HCT116 (cell line): ENCODE measurements at regions not wholly inside any gene's neighbourhood (a gene's known extent, or its start where the extent isn't known, plus 50 kb on each side); places are given as distances from the start of the nearest gene placed in this dataset.

Source experiments
- ATAC-seq: fragments of 200-7000 bp; cut with Tn5 transposase; 2 replicates; pipeline ENCODE4 v1.9.1; 2020; ENCODE audit warnings: mild to moderate bottlenecking, moderate library complexity
- BruUV-seq: library from RNA; stranded (reverse); fragments of 400-500 nt; replicated peaks from 2 replicates; lab custom pipeline; 2021; lab: Mats Ljungman, UMichigan
- CTCF ChIA-PET: fragments of 300-600 bp; sonication (Branson Sonifier 250); formaldehyde crosslinking; loops from one replicate; lab custom pipeline; 2021; ENCODE audit warnings: antibody characterized with exemption; lab: Charles Lee
- POLR2A ChIA-PET: fragments of 300-600, 350-600 bp; sonication (Branson Sonifier 250); formaldehyde crosslinking; loops from one replicate; lab custom pipeline; 2021; ENCODE audit warnings: antibody characterized with exemption; lab: Charles Lee
- RAD21 ChIA-PET, 2 experiments: fragments of 300-600 bp; sonication (Branson Sonifier 250); formaldehyde crosslinking; loops; one replicate each; lab custom pipeline; 2023; ENCODE audit warnings: low total read pairs in 2 of 2; ENCODE audit not compliant: uncharacterized antibody in 2 of 2, unreplicated experiment in 2 of 2, low non-redundant PET in 1 of 2; lab: Charles Lee
- DNase-seq: peaks from one replicate; pipeline ENCODE4 v3.0.0-alpha.2; 2010; ENCODE audit warnings: low read depth, low spot score
- H2AFZ ChIP-seq: fragments of 200-600 bp; shearing (Covaris generic), sonication (generic); 2 replicates; pipeline ENCODE4 v1.6.1; 2017; ENCODE audit warnings: low read depth, mixed run types, mixed read lengths, antibody characterized with exemption, low read length; ENCODE audit not compliant: poor library complexity, severe bottlenecking
- H3K27ac ChIP-seq: 2 replicates; pipeline ENCODE4 v1.5.1; 2012; ENCODE audit warnings: low read depth, low read length
- H3K27me3 ChIP-seq: fragments of 200-600 bp; sonication (generic); 2 replicates; pipeline ENCODE4 v1.6.1; 2016; ENCODE audit warnings: mixed run types, low read length, mixed read lengths; ENCODE audit not compliant: insufficient read depth
- H3K36me3 ChIP-seq, 2 experiments: fragments of 200-500 bp in 1 of 2; fragments of 200-600 bp in 1 of 2; sonication (Bioruptor generic) in 1 of 2; sonication (generic) in 1 of 2; 2 replicates each; pipeline versions ENCODE4 v1.5.1 to v1.6.1; 2014 to 2016; ENCODE audit warnings: low read length in 2 of 2, inconsistent platforms in 1 of 2, mixed read lengths in 1 of 2, mixed run types in 1 of 2; ENCODE audit not compliant: insufficient read depth in 2 of 2, control insufficient read depth in 1 of 2
- H3K4me1 ChIP-seq, 2 experiments: fragments of 200-600 bp in 1 of 2; sonication (generic) in 1 of 2; 2 replicates each; pipeline versions ENCODE4 v1.5.1 to v1.6.1; 2012 to 2017; ENCODE audit warnings: low read length in 2 of 2, inconsistent platforms in 1 of 2, mild to moderate bottlenecking in 1 of 2, mixed read lengths in 1 of 2, mixed run types in 1 of 2, moderate library complexity in 1 of 2; ENCODE audit not compliant: insufficient read depth in 2 of 2, control insufficient read depth in 1 of 2
- H3K4me2 ChIP-seq: fragments of 200-600 bp; sonication (generic); 2 replicates; pipeline ENCODE4 v1.6.1; 2017; ENCODE audit warnings: mixed run types, low read length, mixed read lengths
- H3K4me3 ChIP-seq, 2 experiments: fragments of 200-600 bp in 1 of 2; sonication (generic) in 1 of 2; replicated peaks in 1 of 2; 2 replicates each; pipeline ENCODE4 v1.5.1; 2011 to 2016; ENCODE audit warnings: low read length in 2 of 2, control low read depth in 1 of 2, low read depth in 1 of 2, mild to moderate bottlenecking in 1 of 2, mixed read lengths in 1 of 2, mixed run types in 1 of 2
- H3K79me2 ChIP-seq: fragments of 200-600 bp; sonication (generic); 2 replicates; pipeline ENCODE4 v1.6.1; 2017; ENCODE audit warnings: mild to moderate bottlenecking, mixed run types, low read length, moderate library complexity, mixed read lengths; ENCODE audit not compliant: insufficient read depth
- H3K9ac ChIP-seq: fragments of 200-600 bp; sonication (generic); 2 replicates; pipeline ENCODE4 v1.6.1; 2016; ENCODE audit warnings: low read length, mixed read lengths
- H3K9me2 ChIP-seq: fragments of 200-600 bp; sonication (generic), shearing (Covaris generic); 2 replicates; pipeline ENCODE4 v1.6.1; 2017; ENCODE audit warnings: mixed run types, mild to moderate bottlenecking, moderate library complexity; ENCODE audit not compliant: insufficient read depth
- H3K9me3 ChIP-seq, 2 experiments: fragments of 200-500 bp in 1 of 2; fragments of 200-600 bp in 1 of 2; sonication (Bioruptor generic) in 1 of 2; sonication (generic) in 1 of 2; 2 replicates each; pipeline ENCODE4 v1.6.1; 2014 to 2017; ENCODE audit warnings: low read length in 2 of 2, mixed read lengths in 2 of 2, inconsistent platforms in 1 of 2, low read depth in 1 of 2, mild to moderate bottlenecking in 1 of 2, mixed run types in 1 of 2, moderate library complexity in 1 of 2; ENCODE audit not compliant: control insufficient read depth in 1 of 2, insufficient read depth in 1 of 2
- H4K20me1 ChIP-seq: fragments of 200-600 bp; sonication (generic), shearing (Covaris generic); 2 replicates; pipeline ENCODE4 v1.6.1; 2017; ENCODE audit warnings: mixed run types, mild to moderate bottlenecking, moderate library complexity; ENCODE audit not compliant: insufficient read depth
- CEBPB ChIP-seq: IDR thresholded peaks from 2 replicates; pipeline ENCODE4 v1.6.1; 2012; ENCODE audit warnings: low read depth
- EGR1 ChIP-seq: IDR thresholded peaks from 2 replicates; pipeline ENCODE4 v1.6.1; 2012; ENCODE audit warnings: low read depth
- FOSL1 ChIP-seq: IDR thresholded peaks from 2 replicates; pipeline ENCODE4 v1.6.1; 2012; ENCODE audit warnings: low read depth
- RAD21 ChIP-seq: IDR thresholded peaks from 2 replicates; pipeline ENCODE4 v1.6.1; 2012; ENCODE audit warnings: low read depth, mild to moderate bottlenecking
- SIN3A ChIP-seq: IDR thresholded peaks from 2 replicates; pipeline ENCODE4 v1.6.1; 2012; ENCODE audit warnings: low read depth
- SP1 ChIP-seq: IDR thresholded peaks from 2 replicates; pipeline ENCODE4 v1.6.1; 2012; ENCODE audit warnings: low read depth
- SRF ChIP-seq: IDR thresholded peaks from 2 replicates; pipeline ENCODE4 v1.6.1; 2012; ENCODE audit warnings: low read depth
- TCF7L2 ChIP-seq: IDR thresholded peaks from 2 replicates; pipeline ENCODE4 v1.7.0; 2011; ENCODE audit warnings: borderline replicate concordance, inconsistent platforms; ENCODE audit not compliant: insufficient read depth, insufficient read length; ENCODE audit errors: extremely low read depth
- ZFX ChIP-seq: fragments of 450-650 bp; IDR thresholded peaks from 2 replicates; pipeline ENCODE4 v1.6.1; 2017
- ZNF274 ChIP-seq: fragments of 200-500 bp; sonication (Bioruptor generic); IDR thresholded peaks from 2 replicates; pipeline ENCODE4 v1.6.1; 2014; ENCODE audit warnings: mild to moderate bottlenecking, low read depth, low read length, inconsistent platforms
- intact Hi-C: fragments of 100-400 bp; cut with micrococcal nuclease; formaldehyde crosslinking; loops from 2 replicates; pipeline ENCODE4 v1.10.0; 2022

- no peak overlapping the region for H2AFZ ChIP-seq
- intact Hi-C loops: no loop called here
- H3K4me3 ChIP-seq: no peak overlapping the region
- no peaks in the 10 kb centered on the region for H4K20me1 ChIP-seq
- H3K36me3 ChIP-seq: no peaks in the 10 kb centered on the region
- TF ChIP-seq ZNF274: no peak
- no peak for TF ChIP-seq SIN3A
- TF ChIP-seq TCF7L2: no peak
- TF ChIP-seq ZFX: no peak
- no peak for TF ChIP-seq FOSL1
- TF ChIP-seq, all 23 proteins: peak for 0
- Histone ChIP-seq H3K9me3 (no peaks in the 10 kb centered on the region), H3K9ac (no peak overlapping the region), H3K27ac (no peak overlapping the region), H3K4me1 (peaks cover 10 to 19% of the 10 kb centered on the region in 2 experiments; a peak in 3 of 4 replicates), H3K27me3 (peaks cover 7% of the 10 kb centered on the region; the same call in 1 of the 2 replicates), H3K9me2 (no peaks in the 10 kb centered on the region), H3K79me2 (no peaks in the 10 kb centered on the region), H3K4me2 (no peak overlapping the region)
- CTCF ChIA-PET: no interaction called here
- no peak for DNase-seq
- RAD21 ChIA-PET: no interaction called here
- no TSS peak for BruUV-seq
- no peak for ATAC-seq
- POLR2A ChIA-PET: no interaction called here
Measured at GRCh38 chr2:239828192-239828972, 196.8 kb downstream of the NDUFA10 start.

DNA sequence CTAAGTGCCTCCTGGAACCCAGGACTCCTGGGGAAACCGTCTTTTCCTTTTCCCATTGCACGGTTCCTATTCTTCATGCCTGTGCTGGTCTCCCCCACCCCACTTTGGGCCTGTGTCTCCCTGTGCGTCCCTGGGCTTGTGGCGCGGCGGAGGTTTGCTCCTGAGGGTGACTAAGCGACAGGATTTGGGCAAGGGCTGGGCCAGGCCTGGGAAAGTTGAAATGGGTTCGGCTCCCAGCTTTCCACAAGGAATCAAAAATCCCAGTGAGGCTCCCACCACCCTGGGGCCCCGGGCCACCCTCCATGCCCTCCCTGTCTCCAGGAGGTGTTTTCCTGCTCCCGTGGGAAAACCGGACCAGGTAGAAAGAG lies 197.6 kb downstream of the NDUFA10 start:
- peaks cover 10 to 19% of the 10 kb centered on the region in 2 experiments; a peak in 3 of 4 replicates for H3K4me1 ChIP-seq
- H3K4me3 ChIP-seq: no peak overlapping the region
- RAD21 ChIA-PET: no interaction called here
- intact Hi-C loops: no loop called here
- CTCF ChIA-PET: no interaction called here
- no peaks in the 10 kb centered on the region for H4K20me1 ChIP-seq
- no TSS peak for BruUV-seq
- no peaks in the 10 kb centered on the region for H3K9me3 ChIP-seq
- POLR2A ChIA-PET: no interaction called here
- H3K27me3 ChIP-seq: peaks cover 15% of the 10 kb centered on the region; the same call in 1 of the 2 replicates
- no peaks in the 10 kb centered on the region for H3K79me2 ChIP-seq
- no peak overlapping the region for H3K9ac ChIP-seq
- H3K4me2 ChIP-seq: no peak overlapping the region
- no peak overlapping the region for H2AFZ ChIP-seq
- ATAC-seq: no peak
- no peak for DNase-seq
- H3K9me2 ChIP-seq: no peaks in the 10 kb centered on the region
- TF ChIP-seq CEBPB (no peak), SRF (no peak), SP1 (no peak), FOSL1 (no peak), EGR1 (no peak), SIN3A (no peak), RAD21 (no peak), ZNF274 (no peak)
- H3K36me3 ChIP-seq: no peaks in the 10 kb centered on the region
- no peak overlapping the region for H3K27ac ChIP-seq
